GM12892 (cell line): ENCODE measurements at regions not wholly inside any gene's neighbourhood (a gene's known extent, or its start where the extent isn't known, plus 50 kb on each side); places are given as distances from the start of the nearest gene placed in this dataset.

Source experiments
- POLR2A ChIP-seq: IDR thresholded peaks from 2 replicates; pipeline ENCODE4 v1.6.1; 2011; ENCODE audit warnings: low read depth, low read length, control low read depth
- POLR2AphosphoS5 ChIP-seq: IDR thresholded peaks from 2 replicates; pipeline ENCODE4 v1.6.1; 2011; ENCODE audit warnings: low read depth, low read length, control low read depth

DNA sequence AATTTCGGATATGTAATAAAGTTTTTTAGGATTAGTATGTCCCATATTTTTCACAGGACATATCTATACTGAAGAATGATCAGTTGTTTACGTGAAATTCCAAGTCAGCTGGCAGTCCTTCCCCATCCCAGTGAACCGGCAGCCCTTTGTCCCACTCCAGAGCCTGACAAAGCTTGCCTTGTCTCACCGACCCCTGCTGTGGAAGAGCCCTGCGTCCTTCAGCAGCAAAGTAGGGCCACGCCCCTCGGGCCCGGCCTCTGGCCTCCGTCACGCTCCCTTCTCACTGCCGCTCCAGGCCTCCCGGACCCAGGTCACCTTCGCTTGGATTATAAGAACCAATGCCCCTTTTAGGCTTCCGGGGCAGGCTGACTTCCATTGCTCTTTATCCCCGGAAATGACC, 89.8 kb upstream of the TGIF1 start:
- TF ChIP-seq POLR2AphosphoS5: no peak
- no peak for TF ChIP-seq POLR2A
